Tibial nerve (tissue), 4 donors: ENCODE measurements at regions not wholly inside any gene's neighbourhood (a gene's known extent, or its start where the extent isn't known, plus 50 kb on each side); places are given as distances from the start of the nearest gene placed in this dataset.

Source experiments
- DNase-seq, 2 donors: peaks; one replicate each; pipeline ENCODE4 v3.0.0-alpha.2; 2019; ENCODE audit warnings: low spot score in 2 of 2
- H3K27ac ChIP-seq, 4 donors: fragments of 200-600 bp; sonication (generic) in 3 of 4; one replicate each; pipeline ENCODE4 v1.5.1; 2017 to 2019; ENCODE audit warnings: mild to moderate bottlenecking in 1 of 4
- H3K27me3 ChIP-seq, 2 donors: fragments of 200-600 bp; sonication (generic) in 1 of 2; one replicate each; pipeline versions ENCODE4 v1.5.1 to v1.6.0; 2017 to 2019
- H3K36me3 ChIP-seq, 3 donors: fragments of 200-600 bp; sonication (generic); one replicate each; pipeline ENCODE4 v1.5.1; 2018 to 2019
- H3K4me1 ChIP-seq, 4 donors: fragments of 200-600 bp; sonication (generic) in 3 of 4; one replicate each; pipeline ENCODE4 v1.5.1; 2017 to 2019
- H3K4me3 ChIP-seq, 4 donors: fragments of 200-600 bp; sonication (generic) in 3 of 4; one replicate each; pipeline ENCODE4 v1.5.1; 2017 to 2019; ENCODE audit warnings: mild to moderate bottlenecking in 1 of 4, moderate library complexity in 1 of 4
- H3K9me3 ChIP-seq, 4 donors: fragments of 200-600 bp; sonication (generic) in 3 of 4; one replicate each; pipeline ENCODE4 v1.5.1; 2017 to 2019
- EP300 ChIP-seq, 2 donors: sonication (generic); formaldehyde crosslinking; IDR thresholded peaks; one replicate each; pipeline ENCODE4 v1.6.1; 2017; ENCODE audit warnings: antibody characterized with exemption in 2 of 2, mild to moderate bottlenecking in 1 of 2
- POLR2A ChIP-seq, 2 donors: fragments of 450-650 bp; IDR thresholded peaks; one replicate each; pipeline ENCODE4 v1.6.1; 2017; ENCODE audit warnings: antibody characterized with exemption in 2 of 2, mild to moderate bottlenecking in 2 of 2, moderate library complexity in 2 of 2
- WGBS, 2 donors: methylation state at CpG; one replicate each; pipeline ENCODE4 v1.1.5; 2018; 5-methylcytosine and 5-hydroxymethylcytosine counted together
- TF ChIP-seq, protein P1 (sequence below), 5 experiments: fragments of 200-600 bp in 3 of 5; fragments of 450-650 bp in 2 of 5; sonication (generic) in 3 of 5; IDR thresholded peaks; one replicate each; pipeline ENCODE4 v1.5.1; 2016 to 2019; ENCODE audit warnings: antibody characterized with exemption in 5 of 5, mild to moderate bottlenecking in 3 of 5, moderate library complexity in 2 of 5

- no peak for TF ChIP-seq POLR2A (IDR thresholded peaks at IDR 0.05)
- TF ChIP-seq EP300 (IDR thresholded peaks at IDR 0.05) = no peak
- TF ChIP-seq, protein P1, sequence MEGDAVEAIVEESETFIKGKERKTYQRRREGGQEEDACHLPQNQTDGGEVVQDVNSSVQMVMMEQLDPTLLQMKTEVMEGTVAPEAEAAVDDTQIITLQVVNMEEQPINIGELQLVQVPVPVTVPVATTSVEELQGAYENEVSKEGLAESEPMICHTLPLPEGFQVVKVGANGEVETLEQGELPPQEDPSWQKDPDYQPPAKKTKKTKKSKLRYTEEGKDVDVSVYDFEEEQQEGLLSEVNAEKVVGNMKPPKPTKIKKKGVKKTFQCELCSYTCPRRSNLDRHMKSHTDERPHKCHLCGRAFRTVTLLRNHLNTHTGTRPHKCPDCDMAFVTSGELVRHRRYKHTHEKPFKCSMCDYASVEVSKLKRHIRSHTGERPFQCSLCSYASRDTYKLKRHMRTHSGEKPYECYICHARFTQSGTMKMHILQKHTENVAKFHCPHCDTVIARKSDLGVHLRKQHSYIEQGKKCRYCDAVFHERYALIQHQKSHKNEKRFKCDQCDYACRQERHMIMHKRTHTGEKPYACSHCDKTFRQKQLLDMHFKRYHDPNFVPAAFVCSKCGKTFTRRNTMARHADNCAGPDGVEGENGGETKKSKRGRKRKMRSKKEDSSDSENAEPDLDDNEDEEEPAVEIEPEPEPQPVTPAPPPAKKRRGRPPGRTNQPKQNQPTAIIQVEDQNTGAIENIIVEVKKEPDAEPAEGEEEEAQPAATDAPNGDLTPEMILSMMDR (IDR thresholded peaks at IDR 0.05) = no peak
- Histone ChIP-seq H3K27me3 (no peaks in the 10 kb centered on the region), H3K27ac (no peak overlapping the region), H3K9me3 (no peaks in the 10 kb centered on the region), H3K4me3 (no peak overlapping the region), H3K4me1 (no peaks in the 10 kb centered on the region), H3K36me3 (no peaks in the 10 kb centered on the region)
- DNase-seq = no peak
- 90 to 93% methylated on average over 3 of the region's 3 CpGs for WGBS, 2 donors
Measured at GRCh38 chr5:92574023-92574422, 1007.0 kb downstream of the NR2F1-AS1 start.

- no peak for DNase-seq
- H3K27ac ChIP-seq = no peak overlapping the region
- whole genome bisulfite sequencing, 2 donors = 79 to 86% methylated on average over 2 of the region's 2 CpGs
- H3K27me3 ChIP-seq = no peaks in the 10 kb centered on the region
- no peaks in the 10 kb centered on the region for H3K9me3 ChIP-seq
- TF ChIP-seq POLR2A (IDR thresholded peaks at IDR 0.05) (no peak), EP300 (IDR thresholded peaks at IDR 0.05) (no peak)
- TF ChIP-seq, protein P1 (IDR thresholded peaks at IDR 0.05) = no peak
- no peak overlapping the region for H3K4me3 ChIP-seq
- no peaks in the 10 kb centered on the region for H3K4me1 ChIP-seq
- no peaks in the 10 kb centered on the region for H3K36me3 ChIP-seq
Measured at GRCh38 chr5:92568522-92568921, 1012.5 kb downstream of the NR2F1-AS1 start.

- Histone ChIP-seq H3K4me1 (no peaks in the 10 kb centered on the region), H3K36me3 (no peaks in the 10 kb centered on the region), H3K4me3 (no peak overlapping the region), H3K27ac (no peak overlapping the region), H3K9me3 (no peaks in the 10 kb centered on the region), H3K27me3 (no peaks in the 10 kb centered on the region)
- DNase-seq = no peak
- WGBS, 2 donors = 92 to 93% methylated on average over 3 of the region's 3 CpGs
- TF ChIP-seq EP300 (IDR thresholded peaks at IDR 0.05) = no peak
- no peak for TF ChIP-seq POLR2A (IDR thresholded peaks at IDR 0.05)
- TF ChIP-seq, protein P1 (IDR thresholded peaks at IDR 0.05) = no peak
Measured at GRCh38 chr5:92567831-92568450, 1013.1 kb downstream of the NR2F1-AS1 start.

DNA sequence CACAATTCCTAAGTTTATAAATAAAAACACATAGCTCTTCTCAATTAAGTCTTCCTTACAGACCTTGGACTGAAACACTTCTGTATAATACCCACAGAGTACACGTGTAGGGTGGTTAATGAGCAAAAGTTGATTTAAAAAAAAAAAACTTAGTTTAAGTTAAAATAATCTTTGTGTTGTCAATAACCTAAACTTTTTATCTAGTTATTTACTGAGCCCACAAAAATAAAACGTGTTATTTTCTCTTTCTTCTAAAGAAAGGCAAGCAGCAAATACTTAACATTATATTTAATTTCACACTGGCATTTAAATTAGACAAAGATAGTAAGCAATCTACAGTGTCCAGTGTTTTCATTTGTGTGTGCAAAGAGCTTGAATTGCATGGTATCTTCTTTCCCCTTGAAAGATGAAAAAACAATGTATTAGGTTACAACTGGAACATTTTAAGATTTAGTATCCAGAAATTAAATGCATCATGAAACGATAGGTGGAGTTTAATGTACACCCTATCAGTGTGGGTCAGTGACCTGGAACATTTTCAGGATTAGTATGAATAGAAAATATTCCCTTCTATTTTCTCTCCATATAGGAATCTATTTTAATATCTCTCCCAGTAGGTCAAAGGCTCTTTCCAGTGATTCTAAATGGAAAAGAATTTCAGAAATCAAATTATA is 1014.8 kb downstream of the NR2F1-AS1 start:
- 64 to 69% methylated on average over 3 of the region's 3 CpGs for WGBS, 2 donors
- DNase-seq = no peak
- Histone ChIP-seq H3K36me3 (no peaks in the 10 kb centered on the region), H3K4me3 (no peak overlapping the region), H3K27ac (no peak overlapping the region), H3K27me3 (no peaks in the 10 kb centered on the region), H3K4me1 (peaks cover 0 to 11% (median 0%) of the 10 kb centered on the region in 4 donors), H3K9me3 (no peaks in the 10 kb centered on the region)
- TF ChIP-seq POLR2A (IDR thresholded peaks at IDR 0.05) (no peak), EP300 (IDR thresholded peaks at IDR 0.05) (no peak)
- TF ChIP-seq, protein P1 (IDR thresholded peaks at IDR 0.05) = no peak

GRCh38 chr5:92565673-92566072 is 1015.3 kb downstream of the NR2F1-AS1 start:
- H3K27ac ChIP-seq = no peak overlapping the region
- TF ChIP-seq, protein P1 (IDR thresholded peaks at IDR 0.05) = no peak
- TF ChIP-seq EP300 (IDR thresholded peaks at IDR 0.05) = no peak
- no peak for TF ChIP-seq POLR2A (IDR thresholded peaks at IDR 0.05)
- H3K36me3 ChIP-seq = no peaks in the 10 kb centered on the region
- no peaks in the 10 kb centered on the region for H3K9me3 ChIP-seq
- peaks cover 0 to 17% (median 0%) of the 10 kb centered on the region in 4 donors for H3K4me1 ChIP-seq
- H3K4me3 ChIP-seq = no peak overlapping the region
- DNase-seq = no peak
- WGBS, 2 donors = 77 to 81% methylated on average over 3 of the region's 3 CpGs
- no peaks in the 10 kb centered on the region for H3K27me3 ChIP-seq
